ENCODE measurements at regions not wholly inside any gene's neighbourhood (a gene's known extent, or its start where the extent isn't known, plus 50 kb on each side); places are given as distances from the start of the nearest gene placed in this dataset.
"Not testable (repeated sequence)": the region's sequence is repeated elsewhere in the genome, so short reads cannot be mapped to it uniquely, and the experiment has no call there.

- TF ChIP-seq POLR2A, POLR2AphosphoS5, TAF1, SPI1, POU2F2 (IDR thresholded peaks at IDR 0.05; ENCODE audit: low read depth, low read length): not testable (repeated sequence)
Observed at GRCh38 chr9:97199683-97200082, 107.8 kb upstream of the CCDC180 start.

Data from GM12891 (cell line).